ENCODE measurements at regions not wholly inside any gene's neighbourhood (a gene's known extent, or its start where the extent isn't known, plus 50 kb on each side); places are given as distances from the start of the nearest gene placed in this dataset.

DNA sequence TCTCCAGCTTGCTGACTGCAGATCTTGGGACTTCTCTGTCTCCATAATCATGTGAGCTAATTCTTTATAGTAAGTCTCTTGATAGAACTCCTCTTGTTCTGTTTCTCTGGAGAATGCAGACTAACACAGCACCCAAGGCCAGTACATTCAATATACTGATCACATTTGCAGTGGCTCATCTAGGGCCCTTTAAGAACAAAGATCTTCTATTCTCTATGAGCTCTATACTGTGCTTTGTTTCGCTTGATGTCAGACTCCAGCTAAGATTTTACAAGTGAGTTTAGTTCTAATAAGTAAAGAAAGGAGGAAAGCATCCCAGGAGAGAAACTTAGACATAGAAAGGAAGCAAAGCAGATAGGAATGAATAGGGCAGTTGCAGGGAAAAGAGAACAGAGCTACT, 69.3 kb upstream of the TMPO start:
- TF ChIP-seq POLR2A (IDR thresholded peaks at IDR 0.05) (no peak), POLR2AphosphoS5 (IDR thresholded peaks at IDR 0.05) (no peak)
- TF ChIP-seq, protein P1, sequence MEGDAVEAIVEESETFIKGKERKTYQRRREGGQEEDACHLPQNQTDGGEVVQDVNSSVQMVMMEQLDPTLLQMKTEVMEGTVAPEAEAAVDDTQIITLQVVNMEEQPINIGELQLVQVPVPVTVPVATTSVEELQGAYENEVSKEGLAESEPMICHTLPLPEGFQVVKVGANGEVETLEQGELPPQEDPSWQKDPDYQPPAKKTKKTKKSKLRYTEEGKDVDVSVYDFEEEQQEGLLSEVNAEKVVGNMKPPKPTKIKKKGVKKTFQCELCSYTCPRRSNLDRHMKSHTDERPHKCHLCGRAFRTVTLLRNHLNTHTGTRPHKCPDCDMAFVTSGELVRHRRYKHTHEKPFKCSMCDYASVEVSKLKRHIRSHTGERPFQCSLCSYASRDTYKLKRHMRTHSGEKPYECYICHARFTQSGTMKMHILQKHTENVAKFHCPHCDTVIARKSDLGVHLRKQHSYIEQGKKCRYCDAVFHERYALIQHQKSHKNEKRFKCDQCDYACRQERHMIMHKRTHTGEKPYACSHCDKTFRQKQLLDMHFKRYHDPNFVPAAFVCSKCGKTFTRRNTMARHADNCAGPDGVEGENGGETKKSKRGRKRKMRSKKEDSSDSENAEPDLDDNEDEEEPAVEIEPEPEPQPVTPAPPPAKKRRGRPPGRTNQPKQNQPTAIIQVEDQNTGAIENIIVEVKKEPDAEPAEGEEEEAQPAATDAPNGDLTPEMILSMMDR (IDR thresholded peaks at IDR 0.05), result no peak

All from breast epithelium (tissue), 3 donors.